M059J (cell line): ENCODE measurements at regions not wholly inside any gene's neighbourhood (a gene's known extent, or its start where the extent isn't known, plus 50 kb on each side); places are given as distances from the start of the nearest gene placed in this dataset.

Experiments
- DNase-seq: peaks from one replicate; pipeline ENCODE4 v3.0.0-alpha.2; 2012; ENCODE audit warnings: low read depth

DNA sequence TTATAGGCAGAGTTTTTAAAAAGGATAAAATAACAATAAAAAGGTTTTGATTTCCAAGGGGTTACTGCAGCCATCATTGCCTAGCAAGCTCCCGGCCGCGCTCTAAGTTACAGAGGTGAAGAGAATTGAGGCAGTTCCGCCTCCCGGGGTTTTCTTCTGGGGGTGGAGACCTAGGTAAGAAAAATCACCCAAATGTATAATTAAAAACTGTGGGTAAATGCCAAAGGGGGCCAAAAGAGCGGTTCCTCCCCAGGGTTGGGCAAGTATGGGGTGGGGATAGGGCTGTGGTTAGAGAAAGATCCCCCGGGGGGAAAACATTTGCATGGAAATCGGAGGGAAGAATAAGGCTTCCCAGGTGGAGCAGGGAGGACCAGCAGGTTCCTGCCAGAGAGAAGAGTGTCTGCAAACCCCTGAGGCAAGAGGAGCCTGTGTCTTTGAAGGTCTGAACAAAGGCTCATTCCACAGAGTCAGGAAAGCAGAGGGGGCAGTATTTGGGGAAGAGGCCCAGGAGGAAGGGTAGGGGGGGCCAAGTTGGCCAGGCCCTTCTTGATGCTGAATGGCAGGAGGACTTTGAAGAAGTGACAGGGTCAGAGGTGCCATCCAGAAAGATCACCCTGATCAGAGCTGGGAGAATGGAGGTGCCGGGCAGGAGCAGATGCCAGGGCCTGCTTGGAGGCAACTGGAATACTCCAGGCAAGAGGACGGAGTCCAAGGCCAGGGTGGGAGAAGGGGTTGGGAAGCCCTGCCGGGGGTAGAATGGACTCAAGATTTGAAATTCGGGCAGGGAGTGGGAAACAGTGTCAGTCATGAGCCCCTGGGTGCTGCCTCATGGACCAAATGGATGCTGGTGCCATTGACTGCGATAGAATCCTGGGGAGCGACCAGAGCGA lies 152.9 kb upstream of the RGMA start:
- no peak for DNase-seq

DNA sequence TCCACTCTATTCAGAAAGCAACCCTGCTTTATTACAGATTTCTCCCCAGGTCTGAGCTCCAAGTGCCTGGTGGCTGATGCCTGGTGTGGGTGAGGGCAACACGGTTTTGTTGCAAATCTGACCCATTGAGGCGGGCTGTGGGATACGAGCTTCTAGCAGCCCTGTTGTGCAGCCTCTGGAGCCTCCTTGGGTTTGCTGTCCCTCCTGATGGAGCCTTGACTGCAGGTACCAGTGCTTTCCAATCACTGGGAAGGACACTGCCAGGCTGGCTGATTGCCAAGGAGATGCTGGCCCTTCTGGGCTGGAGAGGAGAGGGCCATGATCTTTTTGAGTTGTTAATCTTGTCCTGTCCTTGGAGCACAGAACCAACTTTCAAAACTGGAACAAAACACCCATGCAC lies 151.0 kb upstream of the RGMA start:
- no peak for DNase-seq

DNA sequence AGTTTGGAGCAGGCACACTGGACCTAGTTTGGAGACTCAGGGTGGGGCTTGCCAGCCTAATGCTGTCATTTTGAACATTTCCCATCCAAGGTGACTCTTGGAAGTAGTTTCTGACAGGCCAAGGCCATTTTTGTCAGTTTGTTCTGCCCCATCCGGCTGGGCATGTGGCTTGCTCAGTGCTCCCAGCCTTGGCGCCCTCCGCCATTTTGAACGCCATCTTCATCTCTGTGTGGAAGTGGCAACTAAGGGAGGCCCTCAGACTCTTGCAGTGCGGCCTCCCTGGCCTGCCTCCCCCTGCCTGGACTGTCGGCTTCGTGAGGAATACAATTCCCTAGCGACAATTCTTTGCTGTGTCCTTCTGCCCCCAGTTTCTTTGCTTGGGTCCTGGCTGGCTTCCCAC lies 150.6 kb upstream of the RGMA start:
- DNase-seq, result no peak

DNA sequence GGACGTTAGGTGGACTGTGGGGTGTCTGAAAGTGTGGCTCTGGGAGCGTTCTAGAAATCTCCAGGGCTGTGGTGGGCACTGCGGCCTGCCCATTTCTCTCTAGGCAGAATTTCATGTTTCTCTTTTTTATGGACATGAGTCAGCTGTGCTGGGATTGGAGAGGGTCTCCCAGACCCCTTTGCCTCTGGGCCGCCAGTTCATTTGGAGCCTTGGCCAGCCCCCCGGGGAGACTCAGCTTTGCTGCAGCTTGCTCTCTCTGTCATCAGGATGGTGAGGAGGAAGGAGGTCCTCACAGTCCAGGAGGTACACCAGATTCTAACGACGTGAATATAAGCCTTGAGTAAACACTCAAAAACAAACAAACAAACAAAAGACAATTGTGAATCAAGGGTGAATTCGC lies 149.6 kb upstream of the RGMA start:
- DNase-seq, result no peak

DNA sequence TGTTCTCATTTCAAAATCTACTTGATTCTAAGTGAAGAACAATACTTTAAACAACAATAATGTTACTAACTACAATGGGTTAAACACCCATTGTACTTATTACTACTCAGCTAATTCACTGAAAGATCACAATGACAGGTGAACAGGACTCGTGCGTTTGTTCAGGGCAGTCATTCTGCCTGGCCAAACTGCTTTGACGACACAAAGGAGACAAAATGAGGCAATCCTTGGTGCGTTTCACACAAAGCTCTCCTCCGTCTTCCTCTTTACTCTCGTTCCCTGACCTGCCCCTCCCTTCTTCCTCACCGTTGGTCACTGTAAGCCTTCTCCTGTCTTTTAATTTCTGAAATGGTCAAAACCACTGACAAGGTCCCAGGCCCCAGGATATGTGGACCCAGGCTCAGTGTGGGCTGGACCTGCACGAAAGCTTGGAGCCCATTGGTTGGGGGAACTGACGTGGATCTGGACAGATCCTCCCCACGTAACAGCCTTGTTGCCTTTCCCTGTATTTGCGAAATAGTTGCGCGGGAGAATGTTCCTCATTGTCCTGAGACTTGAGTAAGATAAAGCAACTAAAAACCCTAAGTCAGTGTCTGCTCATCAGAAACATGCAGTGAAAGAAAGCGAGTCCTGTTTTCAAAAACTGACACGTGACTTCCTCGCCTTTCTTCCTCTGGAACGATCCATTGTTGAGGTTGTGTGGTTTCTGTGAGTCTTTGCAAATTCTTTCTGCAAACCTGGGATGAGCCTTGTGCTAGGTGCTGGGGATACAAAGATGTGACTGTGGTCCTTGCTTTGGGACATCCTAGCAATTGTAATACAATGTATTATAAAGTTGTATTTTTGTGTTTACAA lies 147.1 kb upstream of the RGMA start:
- DNase-seq, result no peak

DNA sequence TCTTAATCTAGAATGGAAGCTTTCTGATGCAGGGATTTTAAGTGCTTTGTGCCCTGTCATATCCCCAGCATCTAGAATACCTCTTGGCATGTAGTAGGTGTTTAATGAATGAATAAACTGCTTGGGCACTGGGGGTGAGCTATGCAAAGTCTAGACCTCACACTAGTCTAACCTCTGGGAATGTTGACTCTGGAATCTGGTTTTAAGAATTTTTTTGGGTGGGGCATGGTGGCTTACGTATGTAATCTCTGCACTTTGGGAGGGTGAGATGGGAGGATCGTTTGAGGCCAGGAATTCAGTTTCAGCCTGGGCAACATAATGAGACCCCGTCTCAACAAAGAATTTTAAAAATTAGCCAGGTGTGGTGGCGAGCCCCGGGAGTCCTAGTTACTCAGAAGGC lies 146.3 kb upstream of the RGMA start:
- no peak for DNase-seq

DNA sequence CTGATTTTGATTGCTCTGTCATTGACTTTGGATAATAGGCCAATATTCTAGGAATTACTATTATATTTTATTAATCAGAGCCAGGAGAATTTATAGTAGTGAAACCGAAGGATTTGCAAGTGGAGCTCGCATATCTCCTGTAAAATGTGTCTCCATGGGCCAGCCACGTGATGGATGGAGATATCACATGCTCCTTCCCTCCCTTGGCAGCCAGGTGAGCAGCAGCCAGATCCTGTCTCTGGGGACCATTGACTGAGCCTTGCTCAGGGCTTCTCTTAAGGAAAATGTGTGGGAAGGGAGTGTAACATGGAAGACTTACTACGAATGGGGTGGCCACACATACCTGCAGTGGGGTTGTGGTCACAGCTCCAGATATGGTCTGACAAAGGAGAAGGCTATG lies 144.7 kb upstream of the RGMA start:
- DNase-seq, result no peak

DNA sequence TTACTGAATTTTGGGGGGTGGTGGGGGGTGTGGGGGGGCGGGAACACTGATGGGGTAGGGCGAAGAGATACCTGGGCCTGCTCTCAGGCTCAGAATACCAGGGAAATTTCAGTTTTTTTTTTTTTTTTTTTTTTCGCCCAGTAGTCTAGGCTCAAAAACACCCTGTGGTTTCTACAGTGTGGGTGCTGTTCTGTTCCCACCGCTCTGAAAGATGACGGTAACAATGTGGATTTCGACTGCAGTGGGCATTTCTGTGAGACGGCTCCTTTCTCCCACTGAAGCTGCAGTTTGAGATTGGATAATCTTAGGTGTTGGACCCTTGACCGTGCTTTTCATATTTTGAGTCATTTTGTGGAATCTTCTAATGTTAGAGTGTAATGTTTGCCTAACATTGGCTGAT lies 143.8 kb upstream of the RGMA start:
- no peak for DNase-seq

DNA sequence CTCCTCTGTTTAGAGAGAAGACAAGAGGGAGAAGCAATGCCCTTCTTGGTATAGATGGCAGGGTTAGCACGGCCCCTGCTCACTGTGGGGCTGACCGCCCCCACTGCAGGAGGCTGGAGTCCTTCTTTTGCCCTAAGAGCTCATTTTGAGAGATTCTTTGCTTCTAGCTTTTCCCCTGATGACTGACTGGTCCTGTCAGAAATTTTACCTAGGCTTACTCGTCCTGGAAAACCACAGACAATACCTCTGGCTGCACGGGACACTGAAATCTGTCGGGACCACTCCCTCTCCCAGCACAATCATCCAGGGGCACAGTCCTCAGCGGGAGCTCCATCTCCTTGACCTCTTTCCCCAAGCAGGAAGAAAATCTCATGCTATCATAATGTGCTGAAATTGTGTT lies 143.0 kb upstream of the RGMA start:
- DNase-seq, result no peak

DNA sequence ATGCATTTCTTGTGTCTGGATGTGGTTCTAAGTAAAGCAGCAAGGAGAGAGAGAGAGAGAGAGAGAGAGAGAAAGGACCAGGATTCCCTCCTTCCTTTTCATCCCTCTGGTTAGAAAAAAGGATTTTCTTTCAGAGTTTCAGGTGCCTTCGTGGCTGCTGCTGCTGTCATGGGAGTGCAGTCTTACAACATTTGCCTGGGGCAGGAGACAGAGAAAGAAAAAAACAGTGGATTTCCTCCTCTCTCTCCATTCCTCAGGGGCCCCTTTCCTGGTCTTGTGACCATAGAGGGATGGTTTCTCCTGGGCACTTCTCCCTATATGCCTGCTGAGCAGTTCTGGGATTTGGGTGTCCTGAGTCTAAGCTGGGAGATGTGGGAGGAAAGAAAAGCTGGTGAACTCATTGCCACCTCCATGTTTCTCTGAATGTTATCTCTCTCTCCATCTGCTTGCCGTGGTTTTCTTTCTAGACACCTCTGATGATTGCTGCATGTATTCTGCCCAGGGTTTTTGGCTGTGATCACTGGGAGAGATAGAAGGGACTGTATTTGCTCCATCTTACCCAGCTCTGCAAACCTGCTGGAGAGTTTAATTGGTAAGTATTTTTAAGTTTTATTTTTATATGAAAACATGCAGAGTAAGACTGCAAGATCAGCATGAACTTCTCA lies 142.4 kb upstream of the RGMA start:
- no peak for DNase-seq

DNA sequence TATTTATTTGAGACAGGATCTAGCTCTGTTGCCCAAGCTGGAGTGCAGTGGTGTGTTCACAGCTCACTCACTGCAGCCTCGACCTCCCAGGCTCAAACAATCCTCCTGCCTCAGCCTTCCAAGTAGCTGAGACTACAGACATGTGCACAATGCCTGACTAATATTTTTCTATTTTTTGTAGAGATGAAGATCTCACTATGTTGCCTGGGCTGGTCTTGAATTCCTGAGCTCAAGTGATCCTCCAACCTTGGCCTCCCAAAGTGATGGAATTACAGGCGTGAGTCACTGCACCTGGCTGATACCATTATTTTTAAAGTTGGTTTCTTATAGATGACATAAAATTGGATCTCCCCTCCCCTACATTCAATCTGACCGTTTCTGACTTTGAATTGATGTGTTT lies 139.5 kb upstream of the RGMA start:
- DNase-seq, result no peak

DNA sequence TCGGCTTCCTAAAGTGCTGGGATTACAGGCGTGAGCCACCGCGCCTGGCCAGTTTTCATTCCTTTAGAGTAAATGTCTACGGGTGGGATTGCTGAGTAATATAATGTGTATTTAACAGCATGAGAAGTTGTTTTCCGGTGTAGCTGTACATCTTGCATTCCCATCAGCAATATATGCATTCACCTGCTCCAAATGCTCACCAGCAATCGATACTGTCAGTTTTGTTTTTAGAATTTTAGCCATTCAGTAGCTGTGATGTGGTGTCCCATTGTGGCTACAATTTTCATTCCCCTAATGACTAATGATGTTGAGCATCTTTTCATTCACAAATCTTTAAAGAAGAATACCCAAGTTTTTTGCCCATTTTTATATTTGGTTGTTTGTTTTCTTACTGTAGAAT lies 134.8 kb upstream of the RGMA start:
- no peak for DNase-seq

DNA sequence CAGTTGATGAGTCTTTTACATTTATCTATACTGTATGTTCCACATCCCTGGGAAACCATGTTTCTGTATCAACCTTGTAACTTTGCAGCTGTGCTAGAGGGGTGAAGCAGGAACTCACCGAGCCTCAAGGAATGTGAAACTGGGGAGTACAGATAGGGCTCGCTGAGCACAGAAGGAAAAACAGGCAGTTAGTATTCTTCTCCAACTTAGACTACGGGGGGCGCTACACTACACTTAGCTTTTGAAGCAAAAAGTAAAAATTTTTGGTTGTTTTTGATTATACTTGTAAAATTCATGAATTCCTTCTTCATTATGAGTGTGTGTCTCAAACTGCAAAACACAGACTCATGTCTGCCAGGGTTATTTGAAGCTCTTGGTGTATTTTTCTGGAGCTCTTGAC lies 132.7 kb upstream of the RGMA start:
- no peak for DNase-seq

DNA sequence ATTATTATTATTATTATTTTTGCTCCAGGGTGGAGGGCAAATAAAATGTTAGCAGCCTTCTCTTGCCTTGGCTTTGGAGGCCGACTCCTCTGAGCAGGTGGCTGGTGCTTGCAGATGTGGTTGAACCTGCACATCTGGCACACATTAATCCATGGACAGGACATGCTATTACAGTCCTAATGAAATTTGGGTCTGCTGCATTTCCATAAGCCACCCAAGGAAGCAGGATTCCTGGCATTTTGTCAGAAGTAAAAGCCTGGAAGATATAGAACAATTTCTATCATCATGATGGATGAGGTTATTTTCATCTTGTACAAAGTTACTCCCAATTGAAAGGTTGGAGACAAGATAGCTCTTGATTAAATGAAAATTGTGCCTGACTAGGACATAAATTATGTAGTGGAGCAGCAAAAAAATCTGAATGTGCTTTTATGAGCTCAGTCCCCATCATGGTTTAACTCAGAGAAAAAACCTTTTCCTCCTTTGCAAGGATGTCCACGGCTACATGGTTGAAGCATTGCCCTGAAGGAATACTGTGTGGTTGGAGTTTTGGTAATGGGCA lies 130.9 kb upstream of the RGMA start:
- DNase-seq, result no peak

DNA sequence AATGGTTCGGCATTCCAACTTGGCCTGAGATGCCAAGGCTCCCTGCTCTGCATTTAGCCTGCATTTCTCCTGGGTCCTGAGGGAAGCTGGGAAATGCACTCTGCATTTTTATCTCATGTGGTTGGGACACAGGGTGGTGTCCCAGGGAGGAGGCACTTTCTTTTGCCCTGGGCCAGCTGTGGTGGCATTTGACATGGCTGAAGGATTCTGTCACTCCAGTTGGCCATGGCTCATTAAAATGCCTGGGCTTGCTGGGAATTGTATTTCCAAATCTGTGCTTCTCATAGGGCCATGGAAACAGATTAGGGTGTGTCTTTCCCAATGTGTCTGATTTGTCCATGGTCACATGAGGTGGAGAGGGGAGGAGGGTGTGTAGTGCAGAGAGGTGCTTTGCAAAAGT lies 128.3 kb upstream of the RGMA start:
- no peak for DNase-seq

DNA sequence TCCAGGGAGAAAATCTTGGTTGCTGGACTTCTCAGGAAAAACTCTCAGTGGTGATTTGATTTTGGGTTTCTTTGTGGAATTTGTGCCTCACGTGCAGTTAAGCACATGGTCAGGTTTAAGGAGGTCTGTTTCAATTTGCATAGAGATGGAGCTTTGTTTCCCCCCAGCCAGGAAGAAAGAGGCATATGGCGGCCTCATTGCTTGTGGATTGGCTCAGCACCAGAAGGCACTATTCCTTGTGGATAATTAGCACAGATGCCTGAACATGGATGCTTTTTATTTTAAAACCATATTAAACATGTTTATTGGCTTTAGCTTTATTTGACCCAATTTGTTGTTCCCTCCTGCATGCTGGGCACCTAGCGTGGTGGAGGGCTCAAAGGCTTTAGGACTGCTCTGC lies 125.1 kb upstream of the RGMA start:
- DNase-seq, result no peak

DNA sequence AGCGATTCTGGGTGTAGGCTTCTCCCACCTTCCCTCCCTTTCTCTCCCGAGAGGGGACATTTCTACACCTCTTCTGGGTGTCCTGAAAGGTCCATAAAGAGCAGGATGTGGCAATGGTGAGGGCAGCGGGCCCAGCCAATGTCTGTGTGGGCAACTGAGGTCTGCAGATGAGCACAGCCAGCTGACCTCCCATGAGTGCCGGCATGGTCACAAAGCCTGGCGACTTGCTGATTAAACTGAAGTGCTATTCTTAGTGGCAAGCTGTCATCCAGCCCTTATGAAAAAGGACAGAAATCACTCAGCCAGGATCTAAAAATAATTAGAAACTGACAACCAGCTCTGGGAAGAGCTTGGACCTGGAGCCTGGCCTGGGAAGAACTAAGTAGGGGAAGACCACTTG lies 124.3 kb upstream of the RGMA start:
- no peak for DNase-seq

DNA sequence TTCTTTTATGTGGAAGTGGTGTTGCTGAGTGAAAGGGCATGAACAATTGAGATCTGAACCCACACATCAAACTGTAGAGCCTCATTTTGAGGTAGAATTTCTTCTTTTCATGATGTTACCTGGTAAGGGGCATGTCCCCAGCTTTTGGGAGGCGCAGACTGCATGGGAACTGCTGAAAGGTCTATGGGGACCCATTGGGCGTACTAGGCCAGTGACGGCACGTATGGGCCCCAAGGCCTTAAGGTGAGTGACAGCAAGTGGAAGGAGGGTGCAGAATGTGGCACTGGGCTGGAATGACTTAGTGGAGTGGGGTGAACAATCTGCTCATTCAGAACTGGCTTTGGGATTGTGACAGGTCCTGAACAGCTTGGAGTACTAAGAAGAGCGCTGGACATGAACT lies 123.6 kb upstream of the RGMA start:
- no peak for DNase-seq

DNA sequence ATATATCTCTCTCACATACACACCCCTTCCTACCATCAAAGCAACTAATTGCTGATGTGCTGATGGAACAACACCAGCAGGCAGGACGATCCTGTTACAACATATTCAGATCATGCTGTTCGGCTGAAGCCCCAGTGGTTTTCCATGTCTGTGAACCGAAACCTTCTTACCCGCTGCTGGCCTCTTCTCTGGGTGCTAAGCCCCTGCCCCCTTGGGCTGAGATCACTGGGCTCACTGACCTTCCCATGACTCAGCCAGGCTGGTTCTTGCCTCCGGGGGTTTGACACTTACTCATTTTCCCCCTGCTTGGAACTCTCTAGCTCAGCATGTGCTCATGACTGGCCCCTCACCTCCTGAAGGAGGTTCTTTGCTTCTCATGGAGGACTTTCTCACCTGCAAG lies 122.0 kb upstream of the RGMA start:
- peak; percentile 49 for DNase-seq

DNA sequence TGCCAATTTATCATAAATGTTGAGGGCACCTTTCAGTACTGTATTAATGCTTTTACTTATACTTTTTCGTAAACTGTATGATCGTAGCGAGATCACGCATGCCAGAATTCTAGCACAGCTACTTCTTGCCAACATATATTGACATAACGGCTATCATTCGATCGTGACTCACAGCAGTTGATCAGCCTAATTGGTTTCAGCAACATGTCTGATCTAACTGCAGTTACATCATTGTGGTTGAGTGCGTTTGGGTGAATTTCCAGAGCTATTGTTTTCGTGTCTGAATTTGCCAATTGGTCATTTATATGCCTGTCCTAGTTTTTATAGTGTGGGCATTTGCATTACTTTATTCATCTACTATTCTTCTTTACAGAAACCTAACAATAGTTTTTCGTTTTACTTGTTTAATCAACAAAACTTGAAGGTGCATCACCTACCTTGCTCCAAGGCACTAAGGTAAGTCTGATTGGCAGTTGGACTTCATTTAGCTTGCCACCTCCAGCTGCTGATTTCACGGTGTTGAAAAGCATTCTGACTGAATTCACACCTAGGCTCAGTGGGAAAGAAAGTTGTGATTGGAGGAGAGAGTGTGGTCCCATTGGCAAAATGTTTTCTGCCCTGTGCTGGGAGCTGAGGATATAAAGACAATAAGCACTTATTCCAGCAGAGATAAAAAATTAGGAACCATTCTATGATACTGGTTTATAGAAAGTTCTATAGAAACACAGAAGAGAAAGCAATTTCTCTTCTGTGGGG lies 120.9 kb upstream of the RGMA start:
- no peak for DNase-seq

DNA sequence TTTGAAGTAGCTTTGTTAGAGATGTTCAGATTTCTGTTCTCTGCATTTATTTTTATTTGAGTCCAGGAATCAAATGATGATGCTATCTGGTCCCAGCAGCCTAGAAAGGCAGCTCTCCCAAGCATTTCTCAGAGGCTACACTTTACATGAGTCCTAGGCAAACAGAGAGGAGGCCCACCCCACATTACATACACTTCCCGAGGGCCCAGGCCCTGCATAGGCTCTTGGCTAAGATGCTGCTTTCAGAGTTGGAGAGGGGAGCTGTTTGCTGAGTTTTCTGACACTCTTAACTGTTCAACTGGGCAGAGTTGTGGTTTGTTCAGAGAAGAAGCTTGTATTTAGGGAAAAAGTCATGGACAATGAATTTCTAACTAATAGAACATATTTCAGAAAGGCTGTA lies 117.9 kb upstream of the RGMA start:
- DNase-seq, result no peak

DNA sequence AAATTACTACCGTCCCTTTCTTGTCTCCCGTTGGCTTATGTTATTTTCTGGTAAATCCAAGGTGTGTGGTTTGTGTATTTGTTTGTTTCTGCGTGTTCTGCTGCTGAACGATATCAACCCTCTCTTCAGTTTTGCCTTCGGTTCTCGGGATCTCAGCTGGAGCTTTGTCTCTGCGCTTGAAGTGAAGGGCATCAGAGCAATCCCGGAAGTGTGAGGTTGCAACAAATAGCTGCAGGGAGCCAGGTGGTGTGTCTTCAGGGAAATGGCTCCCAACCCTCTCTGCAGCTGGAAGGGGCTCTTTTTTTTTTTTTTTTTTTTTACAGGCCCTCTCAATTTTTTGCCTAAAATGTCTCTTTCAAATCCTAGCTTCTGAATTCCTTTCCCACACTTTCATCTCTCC lies 116.4 kb upstream of the RGMA start:
- DNase-seq, result no peak
